GM18520 (cell line): ENCODE measurements at regions not wholly inside any gene's neighbourhood (a gene's known extent, or its start where the extent isn't known, plus 50 kb on each side); places are given as distances from the start of the nearest gene placed in this dataset.
"Not testable (repeated sequence)": the region's sequence is repeated elsewhere in the genome, so short reads cannot be mapped to it uniquely, and the experiment has no call there.

Source experiments
- ATAC-seq: cut with Tn5 transposase; IDR thresholded peaks from one replicate; pipeline ENCODE4 v1.9.1; 2021; ENCODE audit not compliant: unreplicated experiment

DNA sequence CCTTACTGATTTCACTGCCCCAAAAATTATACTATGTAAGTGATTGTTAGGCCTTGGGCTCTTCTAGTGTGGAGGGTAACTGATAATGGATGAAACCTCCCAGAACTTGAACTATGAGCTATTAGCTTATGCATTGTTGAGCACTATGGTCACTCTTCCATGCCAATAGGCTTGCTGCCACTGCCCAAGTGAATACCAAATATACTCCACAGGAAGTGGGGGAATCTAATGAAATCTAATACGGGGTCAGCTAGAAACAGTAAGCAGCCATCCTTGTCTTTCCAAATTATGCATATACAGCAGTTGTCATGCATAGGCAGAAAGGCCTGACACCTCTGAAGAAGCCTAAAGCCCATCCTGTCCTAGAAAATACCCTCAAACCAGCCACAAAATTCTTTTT lies 198.7 kb upstream of the PTBP2 start:
- ATAC-seq, result no peak

DNA sequence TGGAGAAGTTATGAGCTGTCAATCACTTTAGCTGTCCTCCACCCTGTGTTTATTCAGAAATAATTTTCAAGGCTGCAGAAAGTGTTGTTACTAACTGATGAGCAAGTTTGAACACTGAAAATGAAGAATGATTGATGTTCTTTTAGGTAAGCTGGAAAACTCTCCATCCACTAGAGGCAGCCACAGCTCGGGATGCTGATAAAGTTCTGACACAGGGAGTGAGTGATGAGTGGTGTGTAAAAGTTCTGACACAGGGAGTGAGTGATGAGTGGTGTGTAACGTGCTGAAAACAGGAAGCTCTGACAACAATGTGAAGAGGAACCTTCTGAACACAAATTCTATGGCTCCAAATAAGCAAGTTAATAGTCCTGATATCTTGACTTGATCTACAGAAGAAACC lies 197.5 kb upstream of the PTBP2 start:
- ATAC-seq, result no peak

DNA sequence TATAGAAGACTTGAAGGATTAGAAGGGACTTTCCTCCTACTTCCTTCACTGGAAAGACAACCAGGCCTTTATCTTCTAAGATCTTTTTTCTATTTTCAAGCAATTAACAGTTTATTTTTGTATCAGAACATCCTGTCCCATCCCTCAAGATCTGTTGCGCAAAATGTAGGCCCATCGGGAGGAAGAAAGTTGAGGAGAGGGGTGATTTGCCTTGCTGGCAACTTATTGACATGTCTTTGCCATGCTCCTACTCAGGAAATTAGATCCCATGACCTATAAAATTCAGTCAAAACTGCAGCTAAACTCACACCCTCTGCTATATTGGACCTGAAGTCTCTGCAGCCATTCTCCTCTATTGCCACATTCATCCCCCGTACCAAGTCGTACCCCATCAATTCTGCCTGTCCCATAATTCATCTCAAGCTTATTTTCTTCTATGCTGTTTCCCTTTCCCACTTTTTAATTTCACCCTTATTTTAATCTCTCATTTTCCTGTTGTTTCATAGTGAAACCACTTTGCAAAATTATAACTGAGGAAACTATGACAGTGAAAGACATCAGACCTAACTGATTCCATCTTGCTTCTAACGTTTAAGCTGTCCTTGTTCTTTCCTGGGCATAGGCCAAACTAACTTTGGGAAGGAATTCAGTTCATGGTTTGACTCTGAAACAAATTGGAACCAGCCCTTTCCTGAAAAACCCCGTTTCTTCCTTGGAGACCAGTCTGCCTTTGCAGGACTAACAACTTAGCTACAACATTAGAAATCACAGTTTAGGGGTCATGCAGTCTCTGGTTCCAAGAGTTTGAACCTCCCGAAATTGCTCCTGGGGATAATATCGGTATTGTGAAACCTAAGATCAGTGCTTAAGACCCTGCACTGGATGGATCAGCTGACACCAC lies 195.7 kb upstream of the PTBP2 start:
- no peak for ATAC-seq

- ATAC-seq, result not testable (repeated sequence)
Measured at GRCh38 chr1:96528672-96529071, 192.9 kb upstream of the PTBP2 start.

DNA sequence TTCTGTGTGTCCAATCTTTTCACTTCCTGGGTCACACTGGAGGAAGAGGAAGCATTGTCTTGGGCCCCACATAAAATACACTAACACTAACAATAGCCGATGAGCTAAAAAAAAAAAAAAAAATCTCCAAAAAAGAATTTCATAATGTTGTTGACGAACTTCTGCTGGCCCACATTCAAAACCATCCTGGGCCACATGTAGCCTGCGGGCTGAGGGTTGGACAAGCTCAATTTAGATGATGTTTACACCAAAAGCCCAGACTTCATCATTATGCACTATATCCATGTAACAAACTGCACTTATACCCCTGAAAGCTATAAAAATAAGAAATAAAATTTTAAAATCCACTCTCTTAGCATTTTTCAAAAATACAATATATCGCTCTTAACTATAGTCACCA lies 187.8 kb upstream of the PTBP2 start:
- ATAC-seq, result no peak

GRCh38 chr1:96536581-96536980 lies 185.0 kb upstream of the PTBP2 start:
- no peak for ATAC-seq

- no peak for ATAC-seq
Measured at GRCh38 chr1:96538111-96538641, 183.4 kb upstream of the PTBP2 start.

- no peak for ATAC-seq
Measured at GRCh38 chr1:96538883-96539282, 182.7 kb upstream of the PTBP2 start.

DNA sequence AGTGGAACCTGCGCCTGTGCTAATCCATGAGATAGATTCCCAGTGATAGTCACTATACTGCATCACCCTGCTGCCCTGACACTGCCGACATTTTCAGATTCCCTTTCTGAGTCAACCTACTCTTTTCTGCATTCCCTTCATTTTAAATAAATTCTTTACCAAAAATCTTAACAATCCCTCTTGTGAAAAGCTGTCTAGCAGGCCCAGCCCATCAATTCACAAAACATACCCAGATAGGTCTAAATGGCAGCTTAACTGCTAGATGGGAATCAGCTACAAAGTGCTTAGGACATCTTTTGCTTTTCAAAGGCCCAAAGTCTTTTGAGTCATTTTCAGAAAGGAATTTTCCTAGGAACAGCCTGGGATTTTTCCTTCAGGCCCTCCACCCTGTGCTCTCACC lies 180.1 kb upstream of the PTBP2 start:
- ATAC-seq, result no peak

DNA sequence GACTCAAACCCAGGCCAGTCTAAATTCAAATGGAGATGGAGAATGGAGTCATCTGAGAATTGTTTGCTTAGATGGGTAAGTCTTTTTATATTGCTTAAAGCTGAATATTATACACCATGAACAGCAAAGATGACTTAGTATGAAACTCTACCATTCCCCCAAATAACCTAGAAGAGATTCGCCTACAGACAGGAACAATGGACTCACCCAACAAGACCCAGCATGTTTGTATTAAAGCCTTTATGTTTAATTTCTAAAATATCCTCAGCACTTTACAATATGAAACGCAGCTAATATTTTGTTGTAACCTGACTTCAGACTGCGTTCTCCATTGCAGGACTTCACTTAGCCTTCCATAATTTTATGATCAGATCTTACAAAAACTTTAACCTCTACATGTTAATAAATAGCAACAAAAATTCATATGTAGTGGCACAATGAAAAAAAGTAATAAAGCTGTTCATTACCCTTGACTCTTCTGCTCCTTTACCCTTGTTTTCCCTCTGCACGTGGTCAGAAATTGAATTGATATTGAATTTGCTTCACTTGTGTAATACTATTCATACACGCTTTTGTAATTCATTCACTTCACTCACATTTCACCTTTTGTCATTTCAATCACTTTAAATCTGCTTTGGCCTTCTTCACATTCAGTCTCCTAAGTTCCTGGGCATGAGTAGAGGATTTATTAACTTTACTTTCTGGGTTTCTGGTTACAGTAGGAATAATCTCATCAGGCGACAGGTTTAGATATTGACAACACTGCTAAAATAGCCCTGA lies 177.3 kb upstream of the PTBP2 start:
- ATAC-seq, result no peak

DNA sequence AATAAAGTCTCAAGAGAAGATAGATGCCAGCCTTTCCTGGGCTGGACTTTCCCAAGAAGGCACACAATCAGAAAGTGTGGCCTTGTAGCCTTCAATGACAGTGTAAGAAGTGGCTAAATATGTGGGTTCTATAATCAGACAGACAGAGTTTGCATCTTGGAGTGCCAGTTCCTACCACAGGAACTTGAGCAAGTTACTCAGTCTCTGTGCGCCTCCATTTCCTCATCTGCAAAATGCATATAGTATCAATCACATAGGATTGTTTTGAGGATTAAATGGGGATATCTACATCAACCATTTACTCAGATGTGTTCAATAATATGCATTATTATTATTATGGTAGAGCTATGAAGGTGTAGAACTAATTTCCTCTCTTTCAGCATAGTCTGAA lies 176.8 kb upstream of the PTBP2 start:
- no peak for ATAC-seq

DNA sequence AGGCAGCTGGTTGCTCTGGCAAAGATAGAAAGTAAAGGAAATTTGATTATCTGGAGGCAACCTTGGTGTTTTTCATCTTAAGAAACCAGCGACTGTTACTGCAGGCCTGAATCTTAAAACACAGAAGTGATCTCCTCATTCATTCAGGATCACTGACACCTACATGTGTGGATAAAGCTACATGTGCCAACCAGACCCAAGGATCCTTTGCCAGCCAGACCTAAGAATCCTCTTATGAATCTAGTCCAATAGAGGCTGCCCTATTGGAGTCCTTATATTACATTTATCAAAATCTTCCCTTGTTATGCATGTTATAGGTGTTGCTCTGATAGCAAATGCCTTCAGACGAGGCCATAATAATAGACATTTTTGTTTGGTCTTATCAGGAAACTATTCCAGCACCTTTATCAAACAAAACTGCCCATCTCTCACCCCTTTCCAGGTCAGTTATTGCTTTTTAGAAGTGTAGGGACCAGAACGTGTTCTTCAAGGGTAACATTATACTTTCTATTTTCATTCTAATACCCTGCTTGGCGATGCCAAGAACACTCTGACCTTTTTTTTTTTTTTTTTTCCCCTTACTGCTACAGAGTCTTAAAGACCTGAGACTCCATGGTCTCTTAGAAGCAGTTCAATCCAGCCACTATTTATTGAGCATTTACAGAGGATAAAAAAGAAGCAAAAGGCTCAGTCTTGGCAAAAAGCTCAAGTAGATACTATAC lies 175.5 kb upstream of the PTBP2 start:
- ATAC-seq, result no peak

DNA sequence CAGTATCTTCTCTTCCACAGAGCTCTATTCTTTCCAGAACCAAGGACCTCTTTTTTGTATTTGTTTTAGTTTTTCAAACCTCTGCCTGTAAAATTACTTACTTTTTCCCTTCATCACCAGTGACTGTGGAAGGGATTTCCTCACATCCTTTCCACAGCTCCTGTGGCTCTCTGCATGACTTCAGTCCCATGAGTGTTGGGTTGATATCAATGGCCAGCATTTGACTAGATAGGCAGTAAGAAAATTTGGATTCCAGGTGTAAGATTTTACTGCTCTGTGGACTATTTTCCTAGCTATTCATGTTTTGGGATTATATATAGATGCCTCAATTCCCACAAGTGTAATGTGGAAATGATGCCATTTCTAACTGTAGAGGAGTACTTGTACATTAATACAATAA lies 171.5 kb upstream of the PTBP2 start:
- no peak for ATAC-seq

GRCh38 chr1:96552451-96552850 lies 169.1 kb upstream of the PTBP2 start:
- no peak for ATAC-seq

- no peak for ATAC-seq
Measured at GRCh38 chr1:96553811-96554210, 167.8 kb upstream of the PTBP2 start.

- no peak for ATAC-seq
Measured at GRCh38 chr1:96554364-96554763, 167.2 kb upstream of the PTBP2 start.

- ATAC-seq, result no peak
Measured at GRCh38 chr1:96557336-96557735, 164.2 kb upstream of the PTBP2 start.

DNA sequence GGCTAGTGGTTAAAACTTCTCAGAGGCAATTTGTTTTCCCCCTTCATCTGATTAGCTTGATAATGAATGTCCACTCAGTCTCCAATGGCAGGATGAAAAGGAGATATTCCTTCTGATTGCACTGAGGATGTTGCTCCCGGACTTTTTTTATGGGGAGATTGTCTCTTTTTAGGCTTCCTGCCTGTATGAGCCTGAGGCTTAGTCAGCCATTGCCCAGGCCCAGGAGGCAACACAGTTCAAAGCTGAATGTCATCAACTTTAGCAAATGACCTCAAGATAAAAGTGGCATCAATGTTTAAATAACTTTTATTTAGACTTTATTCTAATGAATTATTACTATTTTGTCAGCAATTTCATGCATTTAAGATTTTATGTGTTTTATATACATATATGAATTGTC lies 162.9 kb upstream of the PTBP2 start:
- no peak for ATAC-seq

- no peak for ATAC-seq
Measured at GRCh38 chr1:96559181-96559580, 162.4 kb upstream of the PTBP2 start.

- no peak for ATAC-seq
Measured at GRCh38 chr1:96559707-96560596, 161.6 kb upstream of the PTBP2 start.
